SKM-1 treated with dmso at 0.1 percent for 144 hours (cell line): ENCODE measurements at regions not wholly inside any gene's neighbourhood (a gene's known extent, or its start where the extent isn't known, plus 50 kb on each side); places are given as distances from the start of the nearest gene placed in this dataset.
A peak's percentile ranks its signal among the peaks of the same experiment; 100 is the strongest.

Source experiments
- DNase-seq: peaks from one replicate; lab custom pipeline; 2025; ENCODE audit not compliant: unreplicated experiment; lab: John Stamatoyannopoulos, UW

DNA sequence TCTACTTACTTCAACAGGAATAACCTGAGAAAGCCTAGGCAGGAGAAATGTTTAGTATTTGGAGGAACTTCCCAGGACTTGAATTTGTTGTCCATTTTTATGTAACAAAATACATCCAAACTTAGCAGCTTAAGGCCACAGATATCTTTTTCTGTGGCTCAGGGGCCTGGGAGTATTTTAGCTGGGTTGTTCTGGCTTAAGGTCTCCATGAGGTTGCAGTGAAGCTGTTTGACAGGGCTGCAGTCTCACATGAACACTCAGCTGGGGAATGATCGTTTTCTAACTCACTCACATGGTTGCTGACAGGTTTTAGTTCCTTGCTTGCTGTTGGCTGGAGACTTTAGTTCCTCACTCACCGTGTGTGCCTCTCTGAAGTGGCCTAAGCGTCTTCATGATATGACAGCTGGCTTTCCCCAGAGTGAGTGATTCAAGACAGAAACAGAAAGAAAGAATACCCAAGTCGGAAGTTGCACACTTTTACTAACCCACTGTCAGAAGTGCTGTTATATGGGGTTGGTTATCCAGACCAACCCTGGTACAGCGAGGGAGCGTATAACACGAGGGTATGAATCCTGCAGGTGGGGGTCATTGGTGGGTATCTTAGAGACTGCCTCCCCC, 229.7 kb upstream of the TBL1XR1 start:
- no peak for DNase-seq

DNA sequence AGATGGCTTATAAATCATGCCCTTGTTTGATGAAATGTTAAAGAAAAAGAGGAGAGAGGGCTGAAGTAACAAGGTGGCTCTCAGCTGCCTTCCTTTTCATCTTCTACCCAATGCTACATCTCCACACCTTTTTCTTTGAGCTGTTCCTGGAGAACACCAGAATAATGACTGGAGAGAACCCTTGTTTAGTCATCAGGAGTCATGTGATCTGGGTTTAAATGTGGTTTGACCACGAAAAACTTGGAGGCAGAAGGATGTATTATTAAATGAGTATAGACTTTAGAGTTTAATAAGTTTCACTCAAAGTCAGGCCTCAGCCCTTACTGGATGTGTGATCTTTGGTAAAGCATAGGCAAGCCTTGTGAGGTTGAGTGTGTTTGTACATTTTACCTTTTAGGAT, 230.3 kb upstream of the TBL1XR1 start:
- no peak for DNase-seq

DNA sequence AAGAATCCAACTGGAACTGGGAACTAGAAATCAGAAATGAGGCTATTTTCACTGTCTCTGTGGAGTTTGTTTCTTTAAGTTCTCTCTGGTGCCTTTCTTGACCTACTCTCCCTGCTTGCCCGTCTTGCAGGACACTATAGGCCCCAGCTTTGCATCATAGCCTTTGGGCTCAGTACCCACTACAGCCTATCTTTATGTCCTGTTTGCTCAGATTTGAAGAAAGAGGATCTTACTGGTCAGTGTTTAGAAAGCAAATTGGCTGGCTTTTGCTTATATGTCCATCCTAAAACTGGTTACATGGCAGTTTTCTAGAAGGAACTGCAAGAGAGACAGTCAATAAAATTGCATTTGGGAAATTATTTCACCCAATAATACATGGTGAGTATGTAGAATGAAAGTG, 231.8 kb upstream of the TBL1XR1 start:
- no peak for DNase-seq

DNA sequence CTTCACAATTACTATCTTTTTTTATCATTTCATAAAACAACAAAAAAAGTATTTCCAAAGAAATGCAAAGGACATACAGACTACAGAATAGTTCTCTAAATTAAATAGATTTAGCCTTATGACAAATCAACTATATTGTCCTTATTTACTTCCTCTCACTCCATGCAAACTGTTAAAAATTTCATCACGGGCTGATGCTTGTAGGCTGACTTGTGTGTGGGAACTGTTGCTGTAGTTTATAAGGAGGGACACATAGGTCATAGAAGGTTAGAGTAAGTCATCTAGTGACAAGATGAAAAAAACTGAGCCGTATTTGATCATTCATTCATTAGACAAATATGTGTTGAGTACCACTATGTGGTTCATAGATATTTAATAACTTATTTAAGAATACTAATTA, 232.5 kb upstream of the TBL1XR1 start:
- no peak for DNase-seq

DNA sequence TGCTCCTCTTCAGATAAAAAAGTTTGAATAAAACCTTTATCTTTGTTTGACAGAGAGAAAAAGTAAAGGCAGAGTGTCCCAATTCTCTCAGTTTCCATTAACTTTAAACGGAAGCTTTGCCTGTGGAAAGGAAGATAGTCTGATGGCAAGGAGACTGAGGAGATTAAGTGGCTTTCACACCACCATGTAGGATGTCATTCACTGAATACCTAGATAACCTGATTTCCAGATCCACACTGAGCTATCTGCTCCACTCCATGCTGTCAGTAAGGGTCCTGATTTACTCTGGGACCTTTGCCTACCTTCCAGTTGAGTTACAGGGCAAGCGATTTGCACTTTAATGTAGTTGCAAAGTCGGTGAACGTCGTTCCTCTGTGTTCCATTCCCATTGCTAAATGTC, 233.4 kb upstream of the TBL1XR1 start:
- no peak for DNase-seq

DNA sequence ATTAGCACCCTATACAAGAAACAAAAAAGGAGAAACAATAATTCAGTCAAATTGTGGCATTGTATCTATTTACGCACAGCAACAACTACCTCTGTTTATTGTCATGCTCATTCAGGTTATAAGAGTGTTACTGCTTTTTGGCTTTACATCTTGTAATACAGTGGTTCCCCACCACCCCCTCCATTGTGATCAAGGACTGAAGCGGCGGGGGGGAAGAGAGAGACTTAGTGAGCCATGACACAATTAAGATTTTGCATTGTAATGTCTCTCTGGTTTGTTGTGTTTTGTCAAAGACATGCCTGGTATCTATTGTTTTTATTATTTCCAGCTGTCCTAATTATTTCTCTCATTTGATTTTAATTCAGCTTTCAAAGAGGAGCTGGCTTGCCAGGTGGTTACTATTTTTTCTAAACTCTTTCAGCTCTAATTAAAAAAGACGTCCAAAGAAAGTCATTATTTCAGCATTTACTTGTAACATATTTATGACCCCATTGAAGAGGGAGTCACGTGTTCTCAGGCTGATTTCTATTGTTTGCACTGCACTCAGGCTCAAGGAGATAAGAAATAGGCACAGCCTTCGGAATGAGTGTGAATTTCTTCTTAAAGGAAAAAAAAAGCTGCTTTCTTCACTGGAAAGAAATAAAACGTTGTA, 234.4 kb upstream of the TBL1XR1 start:
- DNase-seq = no peak

DNA sequence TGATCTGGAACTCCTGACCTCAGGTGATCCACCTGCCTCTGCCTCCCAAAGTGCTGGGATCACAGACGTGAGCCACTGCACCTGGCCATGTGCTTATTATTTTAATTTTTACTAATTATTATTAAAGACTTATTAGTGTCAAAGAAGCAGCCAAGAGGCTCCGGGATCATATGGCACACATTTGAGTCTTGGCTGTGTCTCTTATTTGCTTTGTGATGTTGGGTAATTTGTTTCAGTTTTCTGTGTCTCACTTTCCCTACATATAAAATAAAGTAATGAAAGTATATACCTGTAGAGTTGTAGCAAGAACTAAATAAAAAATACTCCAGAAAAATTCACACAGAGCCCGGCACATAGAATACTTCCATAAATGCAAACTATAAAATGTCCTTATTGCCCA, 238.0 kb upstream of the TBL1XR1 start:
- no peak for DNase-seq

DNA sequence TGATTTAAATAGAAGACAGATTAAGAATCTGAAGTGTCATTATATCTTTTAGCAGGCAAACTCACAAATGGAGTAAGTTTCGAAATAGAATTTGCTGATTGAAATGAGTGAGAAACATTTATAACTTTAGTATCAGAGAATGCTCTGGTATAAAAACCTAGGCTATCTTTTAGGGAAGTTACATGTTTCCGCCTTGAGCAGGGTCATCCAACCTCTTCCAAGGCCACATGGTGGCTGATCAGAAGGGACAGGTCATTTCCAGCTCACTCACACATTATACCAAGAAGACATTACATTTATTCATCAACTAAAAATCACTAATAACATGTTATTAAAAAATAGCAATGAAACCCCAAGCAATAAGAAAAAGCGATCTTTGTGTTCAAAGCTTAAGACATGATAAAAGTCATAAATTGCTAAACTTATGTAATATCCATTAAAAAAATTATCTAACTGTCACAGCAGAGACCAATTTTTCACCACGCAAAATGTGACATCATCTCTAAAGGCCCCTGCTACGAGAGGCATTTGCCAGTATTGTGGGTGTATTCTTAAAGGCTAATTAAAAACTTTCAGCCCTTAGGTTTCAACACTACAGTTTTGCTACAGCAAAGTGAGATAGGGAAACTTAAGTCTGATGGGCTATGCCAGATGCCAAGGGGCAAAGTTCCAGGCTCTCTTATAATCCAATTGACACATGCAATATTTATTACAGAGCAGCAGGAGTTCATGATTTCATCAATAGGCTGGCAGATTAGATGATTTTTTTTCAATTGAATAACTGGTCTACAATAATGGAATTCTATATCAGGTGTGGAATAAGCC, 240.4 kb upstream of the TBL1XR1 start:
- no peak for DNase-seq

DNA sequence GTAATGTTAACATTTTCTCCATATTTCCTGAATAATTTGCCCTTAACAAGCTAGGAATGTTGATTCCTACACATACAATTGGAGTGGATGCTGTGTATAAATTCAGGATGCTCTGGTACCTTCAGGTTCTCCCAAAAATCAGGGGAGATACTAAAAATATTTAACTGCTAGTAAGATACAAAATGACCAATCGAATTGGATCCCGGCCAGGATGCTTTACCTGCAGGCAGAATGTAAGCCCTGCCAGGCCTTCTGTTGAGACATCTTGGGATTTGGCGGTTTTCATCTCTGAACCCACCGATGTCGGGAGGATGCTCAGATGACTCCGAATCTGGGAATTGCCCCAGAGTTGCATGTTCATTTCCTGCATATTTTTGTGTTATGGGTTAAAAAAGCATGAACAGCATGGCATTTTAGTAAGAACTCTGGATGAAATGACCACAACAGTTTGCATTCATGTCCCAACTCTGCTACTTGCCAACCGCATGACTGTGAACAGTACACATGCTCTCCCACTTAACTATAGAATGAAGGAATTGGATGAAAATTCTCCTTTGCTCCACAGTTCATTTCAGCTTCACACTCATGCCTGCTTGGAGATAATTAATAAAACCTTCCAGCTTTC, 241.4 kb upstream of the TBL1XR1 start:
- DNase-seq = no peak

DNA sequence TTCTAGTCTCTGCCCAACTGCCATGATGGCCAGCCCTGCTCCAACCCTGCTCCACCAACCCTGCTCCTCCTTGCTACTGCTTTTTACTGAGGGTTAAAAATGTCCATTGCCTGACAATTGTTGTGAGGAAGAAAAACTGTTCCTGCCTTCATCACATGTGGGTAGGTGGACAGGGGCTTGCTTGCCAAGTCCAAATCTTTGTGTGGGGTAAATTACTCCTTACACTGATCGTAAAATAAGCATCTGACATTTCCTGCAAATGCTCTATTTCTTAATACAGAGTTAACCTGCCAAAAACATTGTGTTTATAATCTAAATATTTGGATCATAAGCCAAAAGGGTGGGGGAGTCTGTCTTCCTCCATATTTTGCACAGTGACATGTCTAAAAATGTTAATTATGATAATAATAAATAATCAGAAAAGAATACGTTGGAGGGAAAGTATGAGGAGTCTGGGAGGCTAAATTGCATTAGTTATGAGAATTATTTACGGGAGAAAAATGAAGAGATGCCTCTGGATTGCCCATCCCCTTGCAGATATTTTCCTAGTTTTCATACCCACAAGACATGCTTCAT, 242.5 kb upstream of the TBL1XR1 start:
- DNase-seq = no peak

DNA sequence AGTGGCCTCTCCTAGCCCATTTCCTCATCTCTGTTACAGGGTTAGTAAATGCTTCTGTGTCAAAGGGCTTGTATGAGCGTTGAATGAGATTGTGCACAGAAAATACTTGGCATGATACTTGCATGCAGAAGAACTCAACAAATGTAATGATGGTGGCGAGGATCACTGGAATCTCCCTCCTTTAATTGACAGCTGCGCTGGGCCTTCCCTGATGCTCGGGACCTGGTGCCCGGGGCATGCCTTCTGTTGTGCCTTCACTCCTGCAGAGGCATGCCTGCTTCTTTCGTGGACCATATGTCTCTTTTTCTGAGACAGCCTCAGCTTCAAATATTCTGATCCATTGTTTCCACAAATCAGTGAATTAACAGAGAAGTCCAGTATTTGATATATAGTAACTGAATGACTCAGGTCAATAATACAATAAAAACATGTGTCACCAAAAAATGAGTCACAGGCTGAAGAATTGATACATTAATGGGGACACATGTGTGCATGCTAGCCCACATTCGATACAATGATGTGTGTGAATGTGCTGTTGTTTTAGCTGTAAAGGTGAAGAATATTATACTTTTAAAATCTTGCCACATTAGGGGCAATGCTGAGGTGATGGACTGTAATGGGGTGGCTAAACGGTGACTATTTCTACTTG, 243.3 kb upstream of the TBL1XR1 start:
- no peak for DNase-seq

DNA sequence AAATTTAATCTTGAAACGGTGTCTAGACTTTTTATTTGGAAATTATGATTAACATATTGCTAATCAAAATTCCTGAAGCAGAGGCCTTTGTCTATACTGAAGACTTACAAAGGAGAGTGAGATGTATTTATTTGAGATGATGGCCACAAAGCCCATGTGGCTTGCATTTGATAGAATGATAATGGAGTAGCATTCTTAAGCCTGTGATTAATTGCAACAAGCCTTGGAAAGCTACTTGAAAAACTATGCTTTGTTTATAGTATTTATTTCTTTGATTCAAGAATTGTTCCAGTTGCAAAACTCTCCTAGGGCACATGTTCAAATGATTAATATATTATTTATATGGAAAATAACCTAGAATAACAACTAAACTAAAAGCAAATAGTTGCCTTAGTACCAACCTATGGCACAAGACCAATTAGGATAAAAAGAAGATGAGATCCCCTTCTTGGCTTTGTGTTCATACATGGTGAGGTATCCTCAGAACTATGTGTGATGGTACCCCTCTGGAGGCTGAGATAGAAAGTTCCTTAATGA, 244.1 kb upstream of the TBL1XR1 start:
- no peak for DNase-seq

DNA sequence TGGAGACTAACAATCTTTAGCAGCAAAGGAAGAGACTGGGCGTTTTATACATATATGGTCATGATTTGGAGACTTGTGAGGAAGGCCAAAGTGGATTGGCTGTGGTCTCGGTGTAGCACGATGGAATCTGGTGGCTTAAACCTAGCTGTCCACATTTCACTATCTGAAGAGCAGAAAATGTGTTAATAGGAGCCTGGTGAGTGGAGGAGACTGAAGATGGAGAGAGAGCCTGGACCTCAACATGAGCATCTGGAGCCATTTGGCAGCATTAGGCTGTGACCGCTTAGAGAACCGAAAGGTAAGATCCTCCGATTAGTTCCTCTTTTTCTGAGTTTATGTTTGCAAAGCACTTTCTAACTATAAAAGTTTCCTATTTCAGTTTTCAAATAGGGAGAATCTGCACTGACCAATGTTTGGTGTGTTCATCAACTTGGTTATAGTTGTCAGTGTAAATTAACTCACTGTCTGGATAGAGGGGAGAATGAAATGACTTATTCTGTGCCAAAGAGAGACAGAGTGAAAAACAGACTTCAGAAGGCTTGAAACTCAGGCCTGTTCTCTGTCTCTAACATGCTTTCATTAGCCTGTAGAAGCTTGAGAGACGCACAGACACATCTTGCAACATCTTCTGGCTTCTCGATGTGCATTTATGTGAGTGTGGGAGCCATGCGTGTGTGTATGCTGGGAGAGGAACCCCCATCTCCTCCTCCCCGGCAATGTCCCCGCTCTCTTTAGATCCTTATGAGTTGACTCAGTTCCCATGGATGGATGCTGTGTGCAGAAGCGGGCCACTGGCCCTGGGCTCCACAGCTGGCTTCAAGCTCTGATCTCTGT, 244.7 kb upstream of the TBL1XR1 start:
- DNase-seq = peak; percentile 29

DNA sequence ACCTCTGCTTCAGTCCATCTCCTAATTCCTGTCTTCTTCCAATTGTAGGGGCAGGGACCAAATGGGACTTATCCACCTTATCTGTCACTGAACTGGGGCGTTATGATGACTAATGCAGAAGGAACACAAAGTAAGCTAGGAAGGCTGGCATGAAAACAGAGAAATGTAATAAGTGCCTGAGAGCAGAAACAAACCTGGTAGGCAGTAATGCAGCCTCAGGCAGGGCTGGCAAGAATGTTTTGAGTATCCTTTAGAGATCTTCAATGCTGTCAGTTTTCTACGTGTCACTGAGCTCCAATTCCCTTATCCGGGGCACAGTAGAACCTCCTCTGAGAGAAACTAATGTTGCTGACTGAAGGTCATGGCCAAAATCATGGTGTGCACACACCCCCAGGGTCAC, 246.2 kb upstream of the TBL1XR1 start:
- DNase-seq = no peak

DNA sequence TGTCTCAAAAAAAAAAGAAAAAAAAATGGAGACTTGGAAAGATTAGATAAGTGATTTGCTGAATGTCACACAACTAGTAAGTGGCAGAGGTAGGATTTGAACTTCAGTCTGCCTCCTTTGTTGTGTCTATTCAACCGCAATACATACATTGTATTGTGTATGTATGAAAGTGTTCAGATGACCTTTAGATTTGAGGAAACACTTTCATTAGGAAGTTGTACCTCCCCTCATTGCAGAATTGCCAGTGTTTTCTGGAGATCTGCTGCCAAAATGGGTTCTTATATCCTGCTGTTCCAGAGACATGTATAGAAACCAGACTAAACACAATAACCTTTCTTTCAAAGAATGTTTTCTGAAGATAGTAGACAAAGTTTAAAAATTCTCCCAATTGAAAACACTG, 247.4 kb upstream of the TBL1XR1 start:
- DNase-seq = no peak

DNA sequence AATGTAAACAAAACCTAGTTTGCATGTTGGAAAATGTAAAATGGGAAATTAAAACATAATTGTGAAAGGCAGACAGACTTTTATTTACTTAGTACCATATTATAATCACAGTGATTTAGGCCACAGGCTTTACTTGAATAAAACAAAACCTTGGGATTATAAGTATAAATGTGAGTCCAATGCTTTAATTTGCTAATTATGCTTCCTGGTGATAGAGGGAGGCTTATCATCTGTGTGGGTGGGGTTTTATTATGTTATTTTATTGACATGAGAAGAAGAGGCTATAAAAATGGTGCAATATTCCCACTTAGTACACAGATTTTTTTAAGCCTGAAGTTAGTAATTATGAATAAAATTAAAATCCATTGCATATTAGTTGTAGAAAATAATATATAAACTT, 248.3 kb upstream of the TBL1XR1 start:
- DNase-seq = no peak

DNA sequence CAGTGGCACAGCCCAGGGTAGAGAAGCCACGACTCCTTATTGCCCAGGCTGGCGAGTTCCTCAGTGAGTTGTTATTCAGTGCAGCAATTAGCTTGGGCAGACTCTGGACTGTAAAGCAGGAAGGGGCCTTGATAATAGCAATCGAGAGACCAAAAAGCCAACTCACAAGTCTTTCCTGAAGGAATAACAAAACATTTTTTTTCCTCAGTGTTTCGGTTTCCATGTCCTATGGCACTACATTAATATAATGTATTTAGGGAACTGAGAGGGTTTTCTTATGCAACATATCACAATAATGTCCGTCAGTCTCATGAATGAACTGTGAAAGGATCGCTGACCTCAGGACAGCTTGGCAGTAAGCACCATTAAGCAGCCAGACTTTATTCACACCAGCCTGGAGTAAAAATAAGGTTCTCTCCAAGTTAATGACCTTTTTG, 248.9 kb upstream of the TBL1XR1 start:
- no peak for DNase-seq

DNA sequence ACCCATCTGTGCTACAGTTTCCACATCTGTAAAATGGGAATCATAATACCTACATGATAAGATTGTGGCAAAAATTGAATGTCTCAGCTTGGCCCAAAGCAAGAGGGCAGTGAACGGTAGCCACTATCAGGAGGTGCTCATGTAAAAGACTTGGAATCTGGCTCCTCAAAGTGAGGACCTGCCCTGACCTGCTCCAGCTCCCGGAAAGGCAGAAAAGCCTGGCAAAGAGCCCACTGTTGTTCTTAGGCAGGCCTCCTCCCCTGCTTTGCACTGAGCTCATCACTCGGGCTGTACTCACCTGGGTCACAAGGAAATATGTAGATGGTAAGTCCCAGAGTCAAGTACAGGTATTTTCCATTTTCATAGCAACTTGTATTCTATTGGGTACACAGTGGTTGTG, 250.7 kb upstream of the TBL1XR1 start:
- DNase-seq = no peak

DNA sequence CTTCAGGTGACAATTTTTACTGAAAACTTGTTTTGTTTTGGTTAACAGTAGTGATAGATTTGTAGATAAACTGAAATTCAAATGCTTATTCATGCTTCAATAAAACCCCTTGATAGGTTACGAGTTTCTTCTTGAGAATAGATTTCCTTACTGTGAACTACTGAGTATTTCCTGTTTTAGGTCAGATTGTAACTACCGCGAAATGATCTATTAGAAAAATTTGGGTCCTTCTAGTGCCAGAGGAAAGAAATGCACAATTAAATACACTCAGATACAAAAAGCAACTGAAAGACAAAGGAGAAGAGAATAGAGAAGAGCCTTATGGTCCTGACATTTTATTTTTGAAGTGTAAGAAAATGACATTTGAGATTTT, 251.7 kb upstream of the TBL1XR1 start:
- peak; percentile 55 for DNase-seq
